Activated CD4-positive, alpha-beta T cell treated with anti-CD3 and anti-CD28 coated beads, Interleukin-2, amount 50 U/mL, for 4 hours (primary cell): ENCODE measurements at regions not wholly inside any gene's neighbourhood (a gene's known extent, or its start where the extent isn't known, plus 50 kb on each side); places are given as distances from the start of the nearest gene placed in this dataset.

ENCODE experiments used
- DNase-seq, 2 experiments: peaks; one replicate each; pipeline ENCODE4 v3.0.0-alpha.2; 2020

- DNase-seq, result no peak
Observed at GRCh38 chr10:131492211-131492857, 180.8 kb upstream of the TCERG1L start.

GRCh38 chr10:131493432-131493831 lies 181.9 kb upstream of the TCERG1L start:
- no peak for DNase-seq

GRCh38 chr10:131494451-131494850 lies 182.9 kb upstream of the TCERG1L start:
- no peak for DNase-seq

- no peak for DNase-seq
Observed at GRCh38 chr10:131495224-131495623, 183.7 kb upstream of the TCERG1L start.

GRCh38 chr10:131495892-131496291 lies 184.4 kb upstream of the TCERG1L start:
- DNase-seq, result no peak

GRCh38 chr10:131496351-131497052 lies 185.0 kb upstream of the TCERG1L start:
- DNase-seq, result no peak

- no peak for DNase-seq
Observed at GRCh38 chr10:131499566-131499965, 188.0 kb upstream of the TCERG1L start.

- no peak for DNase-seq
Observed at GRCh38 chr10:131500181-131500580, 188.7 kb upstream of the TCERG1L start.

- DNase-seq, result no peak
Observed at GRCh38 chr10:131500892-131501291, 189.4 kb upstream of the TCERG1L start.

- DNase-seq, result no peak
Observed at GRCh38 chr10:131503992-131504391, 192.5 kb upstream of the TCERG1L start.

- DNase-seq, result no peak
Observed at GRCh38 chr10:131511391-131511790, 199.9 kb upstream of the TCERG1L start.

- no peak for DNase-seq
Observed at GRCh38 chr10:131512852-131513251, 201.3 kb upstream of the TCERG1L start.

GRCh38 chr10:131513445-131513844 lies 201.9 kb upstream of the TCERG1L start:
- no peak for DNase-seq

GRCh38 chr10:131513901-131514300 lies 202.4 kb upstream of the TCERG1L start:
- no peak for DNase-seq

- DNase-seq, result no peak
Observed at GRCh38 chr10:131514454-131514853, 202.9 kb upstream of the TCERG1L start.

- DNase-seq, result no peak
Observed at GRCh38 chr10:131516285-131516684, 204.8 kb upstream of the TCERG1L start.

GRCh38 chr10:131517781-131518180 lies 206.3 kb upstream of the TCERG1L start:
- no peak for DNase-seq

- no peak for DNase-seq
Observed at GRCh38 chr10:131519723-131520605, 208.4 kb upstream of the TCERG1L start.

- no peak for DNase-seq
Observed at GRCh38 chr10:131531265-131532190, 220.0 kb upstream of the TCERG1L start.

- no peak for DNase-seq
Observed at GRCh38 chr10:131532291-131532690, 220.8 kb upstream of the TCERG1L start.

- DNase-seq, result no peak
Observed at GRCh38 chr10:131532745-131533341, 221.3 kb upstream of the TCERG1L start.
